DOHH2 (cell line): ENCODE measurements at regions not wholly inside any gene's neighbourhood (a gene's known extent, or its start where the extent isn't known, plus 50 kb on each side); places are given as distances from the start of the nearest gene placed in this dataset.

Source experiments
- H3F3A ChIP-seq: fragments of 200-600 bp; sonication (generic), shearing (Covaris generic); 2 replicates; pipeline ENCODE4 v1.6.0; 2016; ENCODE audit warnings: antibody characterized with exemption, mild to moderate bottlenecking; ENCODE audit not compliant: control insufficient read depth, insufficient read depth
- H3K27ac ChIP-seq: fragments of 200-600 bp; sonication (generic); 2 replicates; pipeline ENCODE4 v1.5.1; 2014; ENCODE audit warnings: low read depth, mild to moderate bottlenecking, low read length, moderate library complexity
- H3K27me3 ChIP-seq: fragments of 200-600 bp; sonication (generic); 2 replicates; pipeline ENCODE4 v1.6.1; 2014; ENCODE audit warnings: mild to moderate bottlenecking, low read length, mixed read lengths; ENCODE audit not compliant: control insufficient read depth
- H3K36me3 ChIP-seq: fragments of 200-600 bp; sonication (generic); 2 replicates; pipeline ENCODE4 v1.6.1; 2014; ENCODE audit warnings: mild to moderate bottlenecking, low read length, moderate library complexity, mixed read lengths; ENCODE audit not compliant: control insufficient read depth
- H3K4me1 ChIP-seq: fragments of 200-600 bp; sonication (generic); 2 replicates; pipeline ENCODE4 v1.6.1; 2014; ENCODE audit warnings: mild to moderate bottlenecking, low read length, mixed read lengths; ENCODE audit not compliant: control insufficient read depth
- H3K4me2 ChIP-seq: fragments of 200-600 bp; sonication (generic); 2 replicates; pipeline ENCODE4 v1.6.0; 2014; ENCODE audit warnings: mild to moderate bottlenecking, low read length, moderate library complexity
- H3K4me3 ChIP-seq: fragments of 200-600 bp; sonication (generic); 2 replicates; pipeline ENCODE4 v1.5.1; 2014; ENCODE audit warnings: mild to moderate bottlenecking, low read length, mixed read lengths
- H3K79me2 ChIP-seq: fragments of 200-600 bp; sonication (generic); 2 replicates; pipeline ENCODE4 v1.6.1; 2014; ENCODE audit warnings: mild to moderate bottlenecking, low read length, mixed read lengths; ENCODE audit not compliant: control insufficient read depth
- H3K9me2 ChIP-seq: fragments of 200-600 bp; sonication (generic); replicated peaks from 2 replicates; pipeline ENCODE4 v1.6.1; 2014; ENCODE audit warnings: mild to moderate bottlenecking, low read length, mixed read lengths; ENCODE audit not compliant: control insufficient read depth
- H3K9me3 ChIP-seq: fragments of 200-600 bp; sonication (generic); 2 replicates; pipeline ENCODE4 v1.6.1; 2014; ENCODE audit warnings: antibody characterized with exemption, low read length, mixed read lengths; ENCODE audit not compliant: control insufficient read depth, insufficient read depth
- H4K20me1 ChIP-seq: fragments of 200-600 bp; sonication (generic); 2 replicates; pipeline ENCODE4 v1.6.0; 2014; ENCODE audit warnings: low read depth, mild to moderate bottlenecking, antibody characterized with exemption, low read length, moderate library complexity; ENCODE audit not compliant: control insufficient read depth, insufficient read depth
- EZH2phosphoT487 ChIP-seq: fragments of 200-600 bp; sonication (generic); IDR thresholded peaks from 2 replicates; pipeline ENCODE4 v1.6.1; 2017; ENCODE audit warnings: borderline replicate concordance, mild to moderate bottlenecking, antibody characterized with exemption, low read length, moderate library complexity, mixed read lengths
- TF ChIP-seq, protein P1 (sequence below): fragments of 200-600 bp; sonication (generic); IDR thresholded peaks from one replicate; pipeline ENCODE4 v1.5.1; 2014; ENCODE audit warnings: antibody characterized with exemption, mild to moderate bottlenecking, low read depth, low read length; ENCODE audit not compliant: poor library complexity, severe bottlenecking

GRCh38 chr3:106332129-106332528 is 463.3 kb upstream of the CBLB start:
- H3K27ac ChIP-seq, result no peak overlapping the region
- no peaks in the 10 kb centered on the region for H3K36me3 ChIP-seq
- H3K79me2 ChIP-seq, result no peaks in the 10 kb centered on the region
- no peak for TF ChIP-seq EZH2phosphoT487
- TF ChIP-seq, protein P1, sequence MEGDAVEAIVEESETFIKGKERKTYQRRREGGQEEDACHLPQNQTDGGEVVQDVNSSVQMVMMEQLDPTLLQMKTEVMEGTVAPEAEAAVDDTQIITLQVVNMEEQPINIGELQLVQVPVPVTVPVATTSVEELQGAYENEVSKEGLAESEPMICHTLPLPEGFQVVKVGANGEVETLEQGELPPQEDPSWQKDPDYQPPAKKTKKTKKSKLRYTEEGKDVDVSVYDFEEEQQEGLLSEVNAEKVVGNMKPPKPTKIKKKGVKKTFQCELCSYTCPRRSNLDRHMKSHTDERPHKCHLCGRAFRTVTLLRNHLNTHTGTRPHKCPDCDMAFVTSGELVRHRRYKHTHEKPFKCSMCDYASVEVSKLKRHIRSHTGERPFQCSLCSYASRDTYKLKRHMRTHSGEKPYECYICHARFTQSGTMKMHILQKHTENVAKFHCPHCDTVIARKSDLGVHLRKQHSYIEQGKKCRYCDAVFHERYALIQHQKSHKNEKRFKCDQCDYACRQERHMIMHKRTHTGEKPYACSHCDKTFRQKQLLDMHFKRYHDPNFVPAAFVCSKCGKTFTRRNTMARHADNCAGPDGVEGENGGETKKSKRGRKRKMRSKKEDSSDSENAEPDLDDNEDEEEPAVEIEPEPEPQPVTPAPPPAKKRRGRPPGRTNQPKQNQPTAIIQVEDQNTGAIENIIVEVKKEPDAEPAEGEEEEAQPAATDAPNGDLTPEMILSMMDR, result no peak
- H3K9me2 ChIP-seq, result no peaks in the 10 kb centered on the region
- no peak overlapping the region for H3K4me2 ChIP-seq
- no peaks in the 10 kb centered on the region for H4K20me1 ChIP-seq
- H3K4me1 ChIP-seq, result no peaks in the 10 kb centered on the region
- no peaks in the 10 kb centered on the region for H3K9me3 ChIP-seq
- H3K4me3 ChIP-seq, result no peak overlapping the region
- no peaks in the 10 kb centered on the region for H3K27me3 ChIP-seq
- no peaks in the 10 kb centered on the region for H3F3A ChIP-seq

DNA sequence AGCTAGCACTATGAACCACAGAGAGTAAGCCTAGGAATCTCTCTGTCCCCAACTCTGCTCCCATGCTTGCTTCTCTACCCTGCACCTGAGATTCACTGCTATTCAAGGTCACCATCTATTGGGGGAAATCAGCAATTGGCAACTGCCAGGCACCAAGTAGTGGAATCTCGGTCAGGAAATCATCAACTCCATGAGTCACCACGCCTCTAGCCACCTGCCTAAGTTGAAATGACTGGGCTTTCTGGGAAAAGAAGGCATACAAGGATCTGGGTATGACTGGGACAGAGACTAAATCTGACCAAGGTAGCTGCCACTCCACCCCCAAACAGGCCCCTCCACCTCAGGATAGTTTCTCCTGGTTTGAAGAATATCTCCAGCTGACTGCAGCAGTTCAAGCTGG is 464.1 kb upstream of the CBLB start:
- no peaks in the 10 kb centered on the region for H3K9me2 ChIP-seq
- no peak overlapping the region for H3K4me2 ChIP-seq
- H3K27ac ChIP-seq, result no peak overlapping the region
- no peaks in the 10 kb centered on the region for H3F3A ChIP-seq
- H4K20me1 ChIP-seq, result no peaks in the 10 kb centered on the region
- H3K27me3 ChIP-seq, result no peaks in the 10 kb centered on the region
- H3K4me1 ChIP-seq, result no peaks in the 10 kb centered on the region
- H3K79me2 ChIP-seq, result no peaks in the 10 kb centered on the region
- TF ChIP-seq EZH2phosphoT487, result no peak
- TF ChIP-seq, protein P1, result no peak
- no peak overlapping the region for H3K4me3 ChIP-seq
- H3K9me3 ChIP-seq, result no peaks in the 10 kb centered on the region
- no peaks in the 10 kb centered on the region for H3K36me3 ChIP-seq

DNA sequence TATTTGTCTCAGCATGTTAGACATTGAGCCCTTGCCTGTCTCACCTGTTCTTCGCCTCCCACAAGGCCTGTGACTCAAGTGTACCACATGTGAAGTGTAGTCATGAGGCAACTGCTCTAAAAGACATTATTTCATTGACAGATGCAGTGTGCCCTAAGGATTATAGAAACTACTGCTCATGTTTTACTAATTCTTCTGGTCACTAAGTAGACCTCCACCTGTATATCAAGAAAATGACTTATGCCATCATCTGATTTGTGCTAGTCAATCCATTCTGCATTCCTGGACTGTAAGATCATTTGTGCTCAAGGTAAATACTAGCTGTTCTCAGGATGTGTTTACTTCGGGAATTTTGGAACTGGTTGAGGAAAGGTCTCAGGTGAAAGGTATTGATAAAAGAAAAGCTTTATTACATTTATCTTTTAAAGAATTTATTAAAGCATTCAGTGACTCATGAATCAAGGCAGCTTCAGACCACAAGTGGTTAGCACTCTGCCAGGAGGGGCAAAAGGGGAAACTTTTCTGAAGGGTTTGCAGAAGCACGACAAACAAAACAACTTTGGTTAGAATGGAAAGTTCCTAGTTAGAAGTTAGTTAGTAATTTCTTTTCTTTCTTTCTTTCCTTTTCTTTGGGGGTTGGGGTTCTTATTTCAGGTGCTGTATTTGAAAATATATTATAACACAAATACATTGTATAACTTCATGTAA is 465.3 kb upstream of the CBLB start:
- TF ChIP-seq, protein P1, result no peak
- no peak for TF ChIP-seq EZH2phosphoT487
- Histone ChIP-seq H3K79me2 (no peaks in the 10 kb centered on the region), H3K4me1 (no peaks in the 10 kb centered on the region), H3K9me2 (no peaks in the 10 kb centered on the region), H3K27ac (no peak overlapping the region), H3F3A (no peaks in the 10 kb centered on the region), H3K27me3 (no peaks in the 10 kb centered on the region), H3K4me3 (no peak overlapping the region), H3K9me3 (no peaks in the 10 kb centered on the region), H3K4me2 (no peak overlapping the region), H4K20me1 (no peaks in the 10 kb centered on the region), H3K36me3 (no peaks in the 10 kb centered on the region)
